Activated CD4-positive, alpha-beta T cell treated with anti-CD3 and anti-CD28 coated beads for 48 hours (primary cell): ENCODE measurements at regions not wholly inside any gene's neighbourhood (a gene's known extent, or its start where the extent isn't known, plus 50 kb on each side); places are given as distances from the start of the nearest gene placed in this dataset.
A peak's percentile ranks its signal among the peaks of the same experiment; 100 is the strongest.
"Not testable (repeated sequence)": the region's sequence is repeated elsewhere in the genome, so short reads cannot be mapped to it uniquely, and the experiment has no call there.

ENCODE experiments used
- DNase-seq: peaks from one replicate; pipeline ENCODE4 v3.0.0-alpha.2; 2020

GRCh38 chr7:131656980-131657723 is 100.7 kb upstream of the PODXL start:
- no peak for DNase-seq

GRCh38 chr7:131655866-131656265 is 99.4 kb upstream of the PODXL start:
- no peak for DNase-seq

DNA sequence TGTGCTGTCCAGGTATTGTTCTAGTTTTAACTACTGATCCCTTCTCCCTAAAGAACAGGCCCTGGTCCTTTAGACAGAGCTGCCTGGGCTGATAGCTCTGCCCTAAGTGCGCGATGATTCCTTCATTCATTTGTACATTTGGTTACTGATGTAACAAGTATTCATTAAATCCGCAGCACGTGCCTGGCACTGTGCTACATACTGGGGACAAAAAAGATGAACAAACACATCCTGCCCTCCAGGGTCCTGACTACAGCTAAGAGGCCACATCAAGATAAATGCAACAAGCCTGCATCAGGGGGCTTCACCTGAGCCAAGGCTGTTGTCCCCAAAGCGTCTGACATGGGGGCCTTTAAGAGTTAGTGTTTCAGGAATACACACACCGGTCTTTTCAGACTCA is 99.0 kb upstream of the PODXL start:
- no peak for DNase-seq

GRCh38 chr7:131654668-131655326 is 98.4 kb upstream of the PODXL start:
- DNase-seq: peak; percentile 91

DNA sequence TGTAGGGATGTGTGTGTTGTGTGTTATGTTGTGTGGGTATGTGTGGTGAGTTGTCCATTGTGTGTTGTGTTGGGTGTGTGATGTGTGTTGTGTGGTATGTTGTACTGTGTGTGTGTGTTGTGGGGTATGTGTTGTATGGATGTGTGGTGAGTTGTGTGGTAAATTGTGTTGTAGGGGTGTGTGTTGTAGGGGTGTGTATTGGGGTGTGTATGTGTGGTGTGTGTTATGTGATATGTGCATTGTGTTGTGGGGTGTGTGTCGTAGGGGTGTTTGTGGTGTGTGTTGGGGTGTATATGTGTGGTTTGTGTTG is 97.8 kb upstream of the PODXL start:
- no peak for DNase-seq

DNA sequence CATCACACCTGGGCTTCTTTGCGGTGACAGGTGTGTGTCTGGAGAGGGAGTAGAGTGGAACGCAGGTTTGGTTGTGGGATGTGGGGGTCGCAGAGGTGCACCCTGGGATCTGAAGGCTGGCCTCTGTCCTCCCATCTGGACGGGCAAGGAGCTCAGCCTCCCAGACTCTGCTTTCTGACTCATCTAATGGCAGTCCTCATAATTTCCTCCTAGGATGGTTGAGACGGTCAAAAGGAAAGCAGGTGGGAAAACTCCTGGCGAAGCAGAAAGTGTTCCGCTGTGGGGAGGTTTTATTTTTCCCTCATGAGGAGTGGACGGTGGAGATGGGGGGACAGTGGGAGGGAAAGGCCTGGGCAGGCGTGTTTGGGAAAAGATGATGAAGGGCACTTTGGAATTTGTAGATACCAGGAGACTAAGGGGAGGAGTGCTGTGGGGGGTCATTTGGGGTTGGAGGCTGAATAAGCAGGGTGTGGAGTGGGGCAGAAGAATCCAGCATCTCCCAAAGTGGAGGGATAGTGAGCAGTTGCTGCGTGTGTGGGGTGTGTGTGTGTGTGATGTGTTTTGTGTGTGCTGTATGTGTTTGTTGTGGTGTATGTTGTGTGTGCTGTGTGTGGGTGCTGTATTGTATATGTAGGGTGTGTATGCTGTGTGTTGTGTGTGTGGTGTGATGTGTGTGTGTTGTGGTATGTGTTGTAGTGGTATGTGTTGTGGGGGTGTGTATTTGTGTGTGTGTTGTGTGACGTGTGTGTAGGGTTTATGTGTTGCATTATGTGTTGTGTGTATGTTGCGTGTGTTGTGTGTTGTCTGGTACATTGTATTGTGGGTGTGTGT is 97.2 kb upstream of the PODXL start:
- DNase-seq: no peak

- DNase-seq: no peak
Measured at GRCh38 chr7:131652934-131653333, 96.5 kb upstream of the PODXL start.

GRCh38 chr7:131652194-131652593 is 95.8 kb upstream of the PODXL start:
- no peak for DNase-seq

- DNase-seq: no peak
Measured at GRCh38 chr7:131649879-131650278, 93.5 kb upstream of the PODXL start.

DNA sequence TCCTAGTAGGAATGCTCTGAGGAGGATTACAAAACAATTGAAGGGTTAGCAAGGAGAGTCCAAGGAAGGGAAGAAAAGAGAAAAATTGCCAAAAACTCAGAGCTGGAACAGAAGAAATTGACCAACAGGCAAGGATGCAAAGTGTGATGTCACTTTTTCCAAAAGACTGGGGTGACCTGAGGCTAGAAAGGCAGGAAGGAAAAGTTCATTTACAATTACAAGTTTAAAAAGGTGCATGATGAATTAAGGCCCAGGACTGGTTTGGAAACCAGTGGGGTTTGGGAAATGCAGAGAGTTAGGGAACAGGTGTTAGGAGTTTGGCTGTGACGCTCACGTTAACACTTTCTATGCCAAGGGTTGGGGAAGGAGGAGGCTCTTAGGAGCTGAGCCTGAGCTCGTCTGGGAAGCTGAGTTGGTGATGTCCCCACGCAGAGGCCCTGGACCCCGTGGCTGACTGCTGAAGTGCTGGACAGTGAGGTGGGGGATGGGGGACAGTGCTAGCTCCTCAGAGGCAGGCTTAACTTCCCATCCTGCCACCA is 92.6 kb upstream of the PODXL start:
- DNase-seq: no peak

- no peak for DNase-seq
Measured at GRCh38 chr7:131648491-131648890, 92.1 kb upstream of the PODXL start.

- no peak for DNase-seq
Measured at GRCh38 chr7:131646203-131646602, 89.8 kb upstream of the PODXL start.

DNA sequence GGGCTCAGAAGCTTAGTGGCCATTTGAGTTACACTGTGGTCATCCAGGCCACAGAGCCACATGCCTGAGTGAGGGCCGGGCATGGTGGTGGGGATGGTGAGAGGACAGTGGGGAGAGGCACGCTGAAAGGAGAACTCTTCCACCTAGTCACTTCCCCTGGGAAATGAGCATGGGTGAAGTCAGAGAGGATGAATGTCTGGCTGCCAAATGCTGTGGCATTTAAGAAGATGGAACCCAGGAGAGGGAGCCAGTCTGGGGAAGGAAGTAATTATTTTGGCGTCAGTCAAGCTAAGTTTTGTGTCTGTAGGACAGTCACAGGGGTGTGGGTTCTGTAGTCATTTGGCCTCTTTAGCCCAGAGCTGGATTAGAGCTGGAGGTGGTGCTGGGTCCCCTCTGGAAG is 86.0 kb upstream of the PODXL start:
- DNase-seq: no peak

- DNase-seq: no peak
Measured at GRCh38 chr7:131640686-131641085, 84.3 kb upstream of the PODXL start.

GRCh38 chr7:131638641-131639430 is 82.4 kb upstream of the PODXL start:
- DNase-seq: no peak

GRCh38 chr7:131637859-131638258 is 81.4 kb upstream of the PODXL start:
- no peak for DNase-seq

DNA sequence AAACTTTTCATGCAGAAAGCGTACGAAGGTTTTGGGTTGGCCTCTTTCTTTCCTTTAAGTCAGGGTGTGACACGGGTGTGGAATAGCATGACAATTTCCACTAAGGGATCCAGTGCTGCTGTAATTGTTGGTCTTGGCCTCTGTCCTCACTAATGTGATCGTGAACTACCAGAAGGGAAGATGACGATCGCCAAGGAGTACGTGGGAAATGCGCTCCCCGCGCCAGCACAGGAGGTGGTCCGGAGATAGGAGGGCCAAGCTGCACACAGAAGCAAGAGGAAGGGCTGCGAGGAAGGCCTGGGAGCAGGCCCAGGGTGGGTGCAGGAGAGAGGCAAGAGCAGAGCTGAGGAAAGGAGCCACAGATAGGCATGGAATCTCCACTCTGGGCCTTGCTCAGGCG is 79.7 kb upstream of the PODXL start:
- DNase-seq: no peak

- DNase-seq: not testable (repeated sequence)
Measured at GRCh38 chr7:131634197-131634596, 77.8 kb upstream of the PODXL start.

GRCh38 chr7:131633342-131633843 is 77.0 kb upstream of the PODXL start:
- no peak for DNase-seq

GRCh38 chr7:131630427-131630826 is 74.0 kb upstream of the PODXL start:
- no peak for DNase-seq

DNA sequence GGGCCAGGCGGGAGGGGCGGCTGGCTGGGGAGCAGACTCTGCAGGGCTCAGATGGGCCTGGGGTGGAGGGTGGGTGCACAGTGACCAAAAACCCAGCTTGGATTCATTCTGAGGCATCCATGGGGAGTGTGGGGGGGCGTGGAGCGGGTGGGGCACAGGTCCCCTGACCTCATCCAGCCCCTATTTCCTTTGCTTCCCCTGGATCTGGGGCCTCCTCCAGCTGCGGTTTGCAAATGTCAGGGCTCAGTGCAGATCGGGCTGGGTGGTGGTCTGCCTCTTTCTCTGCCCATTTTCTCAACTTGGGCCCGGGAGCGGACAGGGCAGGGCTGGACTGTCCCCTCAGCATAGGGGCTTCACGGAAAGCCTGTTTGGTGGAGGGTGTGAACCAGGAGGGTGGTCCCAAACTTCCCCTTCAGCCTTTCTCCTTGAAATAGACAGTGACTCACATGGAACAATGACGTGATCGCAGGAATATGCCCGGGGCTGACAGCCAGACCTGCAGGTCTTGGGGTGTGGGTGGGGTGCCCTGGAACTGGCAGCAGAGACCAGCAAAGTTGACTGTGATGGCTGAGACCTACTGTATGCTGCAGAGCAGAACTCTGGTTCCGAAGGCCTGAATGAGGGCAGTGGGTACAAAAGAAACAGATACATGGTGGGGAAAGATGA is 72.9 kb upstream of the PODXL start:
- DNase-seq: no peak

- DNase-seq: no peak
Measured at GRCh38 chr7:131628634-131629033, 72.2 kb upstream of the PODXL start.
